ENCODE measurements at regions not wholly inside any gene's neighbourhood (a gene's known extent, or its start where the extent isn't known, plus 50 kb on each side); places are given as distances from the start of the nearest gene placed in this dataset.

GRCh38 chr19:32101206-32101605 lies 244.2 kb upstream of the ZNF507 start:
- TF ChIP-seq CTCF (IDR thresholded peaks at IDR 0.05; ENCODE audit: low read depth, low read length), result no peak
- H3K4me3 ChIP-seq (ENCODE audit: low read depth, low read length), result no peak overlapping the region

- no peak for TF ChIP-seq CTCF (IDR thresholded peaks at IDR 0.05; ENCODE audit: low read depth, low read length)
- H3K4me3 ChIP-seq (ENCODE audit: low read depth, low read length), result no peak overlapping the region
Measured at GRCh38 chr19:32103541-32103940, 241.9 kb upstream of the ZNF507 start.

GRCh38 chr19:32104153-32104849 lies 241.1 kb upstream of the ZNF507 start:
- no peak for TF ChIP-seq CTCF (IDR thresholded peaks at IDR 0.05; ENCODE audit: low read depth, low read length)
- no peak overlapping the region for H3K4me3 ChIP-seq (ENCODE audit: low read depth, low read length)

GRCh38 chr19:32104850-32105235 lies 240.6 kb upstream of the ZNF507 start:
- H3K4me3 ChIP-seq (ENCODE audit: low read depth, low read length), result no peak overlapping the region
- TF ChIP-seq CTCF (IDR thresholded peaks at IDR 0.05; ENCODE audit: low read depth, low read length), result no peak

GRCh38 chr19:32105527-32106310 lies 239.7 kb upstream of the ZNF507 start:
- TF ChIP-seq CTCF (IDR thresholded peaks at IDR 0.05; ENCODE audit: low read depth, low read length), result no peak
- no peak overlapping the region for H3K4me3 ChIP-seq (ENCODE audit: low read depth, low read length)

DNA sequence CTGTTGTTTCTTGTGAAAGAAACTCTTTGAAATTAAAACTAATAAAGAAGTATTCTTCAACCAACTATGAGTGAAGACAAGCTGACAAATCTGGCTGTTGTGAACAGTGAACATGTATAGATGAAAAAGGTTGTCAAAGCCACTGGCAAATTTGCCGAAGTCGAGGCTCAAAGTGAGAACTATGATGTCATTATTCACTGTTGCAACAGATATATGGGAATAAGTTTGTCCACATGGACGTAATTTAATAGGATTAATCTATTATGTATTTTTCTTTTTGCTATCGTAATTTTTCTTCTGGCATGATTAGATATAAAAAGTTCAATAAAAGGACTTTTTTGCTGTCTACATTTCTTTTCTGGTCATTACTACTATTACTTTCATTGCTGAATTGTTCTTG lies 223.2 kb upstream of the ZNF507 start:
- TF ChIP-seq CTCF (IDR thresholded peaks at IDR 0.05; ENCODE audit: low read depth, low read length), result no peak
- H3K4me3 ChIP-seq (ENCODE audit: low read depth, low read length), result no peak overlapping the region

DNA sequence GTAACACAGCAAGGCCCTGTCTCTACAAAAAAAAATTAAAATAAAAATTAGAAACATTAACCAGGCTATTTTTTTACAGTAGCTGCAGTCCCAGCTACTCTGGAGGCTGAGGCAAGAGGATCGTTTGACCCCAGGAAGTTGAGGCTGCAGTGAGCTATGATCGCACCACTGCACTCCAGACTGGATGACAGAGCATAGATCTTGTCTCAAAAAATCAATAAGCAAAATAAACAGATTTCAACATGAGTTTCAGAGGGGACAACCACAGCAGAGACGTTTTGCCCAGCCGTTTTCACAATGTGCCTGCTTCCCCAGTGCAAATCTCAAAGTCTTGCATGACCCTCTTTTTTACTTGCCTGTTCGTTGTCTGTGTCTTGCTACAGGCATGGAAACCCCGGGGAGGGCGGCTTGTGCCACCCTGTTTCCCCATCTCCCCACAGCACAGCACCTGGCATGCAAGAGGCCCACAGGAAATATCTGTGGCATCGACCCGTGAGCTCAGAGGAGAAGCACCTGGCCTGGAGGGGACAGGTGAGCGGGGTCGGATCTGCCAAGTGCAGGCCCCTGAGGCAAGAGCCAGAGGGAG lies 222.0 kb upstream of the ZNF507 start:
- H3K4me3 ChIP-seq (ENCODE audit: low read depth, low read length), result no peak overlapping the region
- no peak for TF ChIP-seq CTCF (IDR thresholded peaks at IDR 0.05; ENCODE audit: low read depth, low read length)

Data from WI38 (cell line).